GM23338 (cell line): ENCODE measurements at regions not wholly inside any gene's neighbourhood (a gene's known extent, or its start where the extent isn't known, plus 50 kb on each side); places are given as distances from the start of the nearest gene placed in this dataset.

Experiments
- ATAC-seq: fragments of 200-7000 bp; cut with Tn5 transposase; 3 replicates; pipeline ENCODE4 v1.9.1; 2020
- DNase-seq: peaks from one replicate; pipeline ENCODE4 v3.0.0-alpha.2; 2015; ENCODE audit warnings: low spot score
- H2AFZ ChIP-seq: fragments of 200-600 bp; sonication (generic); 2 replicates; pipeline ENCODE4 v1.8.0; 2016; ENCODE audit warnings: antibody characterized with exemption, mild to moderate bottlenecking, moderate library complexity
- H3F3A ChIP-seq: fragments of 200-600 bp; sonication (generic); replicated peaks from 2 replicates; pipeline ENCODE4 v1.8.0; 2017; ENCODE audit warnings: antibody characterized with exemption, mixed run types, low read depth
- H3K27ac ChIP-seq: fragments of 200-600 bp; sonication (generic); 2 replicates; pipeline ENCODE4 v1.6.1; 2016; ENCODE audit warnings: low read depth
- H3K27me3 ChIP-seq: fragments of 200-600 bp; sonication (generic); 2 replicates; pipeline ENCODE4 v1.8.0; 2016; ENCODE audit warnings: mild to moderate bottlenecking, mixed run types, moderate library complexity; ENCODE audit not compliant: insufficient read depth
- H3K36me3 ChIP-seq: fragments of 200-600 bp; sonication (generic); 2 replicates; pipeline ENCODE4 v1.8.0; 2016; ENCODE audit warnings: mild to moderate bottlenecking; ENCODE audit not compliant: insufficient read depth
- H3K4me1 ChIP-seq: fragments of 200-600 bp; sonication (generic); 2 replicates; pipeline ENCODE4 v1.8.0; 2016; ENCODE audit warnings: mild to moderate bottlenecking, moderate library complexity; ENCODE audit not compliant: insufficient read depth
- H3K4me2 ChIP-seq: fragments of 200-600 bp; sonication (generic); 2 replicates; pipeline ENCODE4 v1.7.1; 2017; ENCODE audit warnings: mixed run types
- H3K4me3 ChIP-seq: fragments of 200-600 bp; sonication (generic); 2 replicates; pipeline ENCODE4 v1.6.1; 2016; ENCODE audit warnings: mixed run types
- H3K79me2 ChIP-seq: fragments of 200-600 bp; sonication (generic); replicated peaks from 2 replicates; pipeline ENCODE4 v1.8.0; 2017; ENCODE audit warnings: mild to moderate bottlenecking; ENCODE audit not compliant: insufficient read depth
- H3K9me2 ChIP-seq: fragments of 200-600 bp; sonication (generic); 2 replicates; pipeline ENCODE4 v1.8.0; 2017; ENCODE audit not compliant: insufficient read depth
- H4K20me1 ChIP-seq: fragments of 200-600 bp; sonication (generic); replicated peaks from 2 replicates; pipeline ENCODE4 v1.8.0; 2017; ENCODE audit warnings: mild to moderate bottlenecking; ENCODE audit not compliant: insufficient read depth
- H3K27ac Mint-ChIP-seq: 2 replicates; pipeline ENCODE4 v1.8.0; 2020; ENCODE audit warnings: inconsistent platforms, mild to moderate bottlenecking, moderate library complexity, mixed read lengths
- H3K27me3 Mint-ChIP-seq: 3 replicates; pipeline ENCODE4 v1.8.0; 2022; ENCODE audit warnings: low read depth, mild to moderate bottlenecking, moderate library complexity, mixed read lengths, inconsistent platforms; ENCODE audit not compliant: insufficient read depth, poor library complexity
- H3K36me3 Mint-ChIP-seq: 3 replicates; pipeline ENCODE4 v1.8.0; 2021; ENCODE audit warnings: low read depth, mild to moderate bottlenecking, inconsistent platforms, moderate library complexity, mixed read lengths
- H3K4me1 Mint-ChIP-seq: 3 replicates; pipeline ENCODE4 v1.8.0; 2020; ENCODE audit warnings: mild to moderate bottlenecking, inconsistent platforms, mixed read lengths
- H3K4me3 Mint-ChIP-seq: 3 replicates; pipeline ENCODE4 v1.8.0; 2021; ENCODE audit warnings: moderate library complexity, mild to moderate bottlenecking, inconsistent platforms, mixed read lengths
- H3K9me3 Mint-ChIP-seq: 3 replicates; pipeline ENCODE4 v1.8.0; 2020; ENCODE audit warnings: moderate library complexity, mild to moderate bottlenecking, inconsistent platforms, mixed read lengths
- CREB1 ChIP-seq: fragments of 250-450 bp; sonication (Bioruptor Pico); IDR thresholded peaks from 2 replicates; pipeline ENCODE4 v1.5.0; 2020; ENCODE audit warnings: low read depth, mild to moderate bottlenecking, moderate library complexity
- ETS1 ChIP-seq: IDR thresholded peaks from 2 replicates; pipeline ENCODE4 v1.6.1; 2016; ENCODE audit warnings: antibody characterized with exemption
- EZH2 ChIP-seq: fragments of 200-600 bp; sonication (generic); IDR thresholded peaks from one replicate; pipeline ENCODE4 v1.8.0; 2017; ENCODE audit warnings: antibody characterized with exemption, mild to moderate bottlenecking, low read depth; ENCODE audit not compliant: unreplicated experiment
- EZH2phosphoT487 ChIP-seq: fragments of 200-600 bp; sonication (generic); IDR thresholded peaks from one replicate; pipeline ENCODE4 v1.8.1; 2018; ENCODE audit warnings: antibody characterized with exemption; ENCODE audit not compliant: unreplicated experiment
- JUNB ChIP-seq: IDR thresholded peaks from one replicate; pipeline ENCODE4 v1.6.1; 2016; ENCODE audit warnings: antibody characterized with exemption; ENCODE audit not compliant: unreplicated experiment
- NANOG ChIP-seq: IDR thresholded peaks from 2 replicates; pipeline ENCODE4 v1.6.1; 2016; ENCODE audit warnings: antibody characterized with exemption, borderline replicate concordance
- ZNF114 ChIP-seq: fragments of 250-450 bp; sonication (Bioruptor Pico); IDR thresholded peaks from 2 replicates; pipeline ENCODE4 v1.5.0; 2020; ENCODE audit warnings: mild to moderate bottlenecking, moderate library complexity
- ZNF331 ChIP-seq: fragments of 250-450 bp; sonication (Bioruptor Pico); IDR thresholded peaks from 2 replicates; pipeline ENCODE4 v1.5.0; 2020; ENCODE audit warnings: low read depth, mild to moderate bottlenecking, moderate library complexity
- TF ChIP-seq, protein P1 (sequence below): IDR thresholded peaks from one replicate; pipeline ENCODE4 v1.6.1; 2018; ENCODE audit warnings: antibody characterized with exemption; ENCODE audit not compliant: unreplicated experiment

GRCh38 chrX:39726771-39727170, 371.0 kb downstream of the BCOR start:
- no peaks in the 10 kb centered on the region for H3K36me3 ChIP-seq
- no peak overlapping the region for H3K4me3 Mint-ChIP-seq
- no peaks in the 10 kb centered on the region for H3K79me2 ChIP-seq
- no peaks in the 10 kb centered on the region for H3K4me1 ChIP-seq
- no peaks in the 10 kb centered on the region for H3K27me3 ChIP-seq
- DNase-seq (no peak), ATAC-seq (no peak)
- no peaks in the 10 kb centered on the region for H4K20me1 ChIP-seq
- H3K36me3 Mint-ChIP-seq, result no peaks in the 10 kb centered on the region
- no peaks in the 10 kb centered on the region; the same call in 2 of the 3 replicates for H3K9me3 Mint-ChIP-seq
- H3F3A ChIP-seq, result no peaks in the 10 kb centered on the region
- H3K27me3 Mint-ChIP-seq, result peaks cover 8% of the 10 kb centered on the region
- H3K4me3 ChIP-seq, result no peak overlapping the region
- TF ChIP-seq EZH2 (no peak), EZH2phosphoT487 (no peak), JUNB (no peak), NANOG (no peak), ZNF114 (no peak), ZNF331 (CRISPR knock-in tag) (no peak)
- TF ChIP-seq, protein P1, sequence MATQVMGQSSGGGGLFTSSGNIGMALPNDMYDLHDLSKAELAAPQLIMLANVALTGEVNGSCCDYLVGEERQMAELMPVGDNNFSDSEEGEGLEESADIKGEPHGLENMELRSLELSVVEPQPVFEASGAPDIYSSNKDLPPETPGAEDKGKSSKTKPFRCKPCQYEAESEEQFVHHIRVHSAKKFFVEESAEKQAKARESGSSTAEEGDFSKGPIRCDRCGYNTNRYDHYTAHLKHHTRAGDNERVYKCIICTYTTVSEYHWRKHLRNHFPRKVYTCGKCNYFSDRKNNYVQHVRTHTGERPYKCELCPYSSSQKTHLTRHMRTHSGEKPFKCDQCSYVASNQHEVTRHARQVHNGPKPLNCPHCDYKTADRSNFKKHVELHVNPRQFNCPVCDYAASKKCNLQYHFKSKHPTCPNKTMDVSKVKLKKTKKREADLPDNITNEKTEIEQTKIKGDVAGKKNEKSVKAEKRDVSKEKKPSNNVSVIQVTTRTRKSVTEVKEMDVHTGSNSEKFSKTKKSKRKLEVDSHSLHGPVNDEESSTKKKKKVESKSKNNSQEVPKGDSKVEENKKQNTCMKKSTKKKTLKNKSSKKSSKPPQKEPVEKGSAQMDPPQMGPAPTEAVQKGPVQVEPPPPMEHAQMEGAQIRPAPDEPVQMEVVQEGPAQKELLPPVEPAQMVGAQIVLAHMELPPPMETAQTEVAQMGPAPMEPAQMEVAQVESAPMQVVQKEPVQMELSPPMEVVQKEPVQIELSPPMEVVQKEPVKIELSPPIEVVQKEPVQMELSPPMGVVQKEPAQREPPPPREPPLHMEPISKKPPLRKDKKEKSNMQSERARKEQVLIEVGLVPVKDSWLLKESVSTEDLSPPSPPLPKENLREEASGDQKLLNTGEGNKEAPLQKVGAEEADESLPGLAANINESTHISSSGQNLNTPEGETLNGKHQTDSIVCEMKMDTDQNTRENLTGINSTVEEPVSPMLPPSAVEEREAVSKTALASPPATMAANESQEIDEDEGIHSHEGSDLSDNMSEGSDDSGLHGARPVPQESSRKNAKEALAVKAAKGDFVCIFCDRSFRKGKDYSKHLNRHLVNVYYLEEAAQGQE, result no peak
- H3K9me2 ChIP-seq, result no peaks in the 10 kb centered on the region
- H3K27ac ChIP-seq, result no peak overlapping the region
- no peak overlapping the region for H3K27ac Mint-ChIP-seq
- H3K4me2 ChIP-seq, result no peak overlapping the region
- H3K4me1 Mint-ChIP-seq, result peaks cover 14% of the 10 kb centered on the region
- no peak overlapping the region for H2AFZ ChIP-seq

DNA sequence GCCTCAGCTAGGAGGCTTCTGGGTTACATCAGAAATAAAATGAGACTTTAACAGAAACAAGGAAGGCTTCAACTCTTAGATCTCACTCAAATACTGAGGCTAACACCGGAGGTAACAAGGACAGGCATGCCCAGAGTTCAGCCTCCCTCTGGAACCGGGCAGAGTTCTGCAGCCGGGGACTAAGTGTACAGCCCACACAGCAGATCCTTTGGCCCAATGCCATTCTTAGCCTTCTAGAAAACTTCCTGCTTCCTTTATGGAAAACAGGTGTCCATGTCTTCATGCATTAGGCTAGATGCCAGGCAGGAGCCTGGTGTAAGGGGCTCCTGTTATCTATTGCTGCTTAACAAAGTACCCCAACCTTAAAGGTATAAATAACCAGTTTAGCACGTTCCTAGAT, 369.7 kb downstream of the BCOR start:
- Histone ChIP-seq H3K36me3 (no peaks in the 10 kb centered on the region), H3K9me2 (no peaks in the 10 kb centered on the region), H3F3A (no peaks in the 10 kb centered on the region), H4K20me1 (no peaks in the 10 kb centered on the region), H3K4me3 (no peak overlapping the region), H2AFZ (no peak overlapping the region), H3K4me2 (no peak overlapping the region), H3K27ac (no peak overlapping the region), H3K27me3 (no peaks in the 10 kb centered on the region), H3K79me2 (no peaks in the 10 kb centered on the region), H3K4me1 (no peaks in the 10 kb centered on the region)
- Mint-ChIP-seq H3K9me3 (no peaks in the 10 kb centered on the region; the same call in 2 of the 3 replicates), H3K27me3 (peaks cover 6% of the 10 kb centered on the region), H3K36me3 (no peaks in the 10 kb centered on the region), H3K27ac (no peak overlapping the region; the same call in 1 of the 2 replicates), H3K4me3 (no peak overlapping the region), H3K4me1 (peaks cover 14% of the 10 kb centered on the region)
- ATAC-seq (no peak), DNase-seq (no peak)
- TF ChIP-seq ZNF114, result no peak
- no peak for TF ChIP-seq EZH2
- TF ChIP-seq EZH2phosphoT487, result no peak
- TF ChIP-seq, protein P1, result no peak
- no peak for TF ChIP-seq NANOG
- TF ChIP-seq CREB1 (CRISPR knock-in tag), result no peak
- no peak for TF ChIP-seq ETS1
